WI38 (cell line): ENCODE measurements at regions not wholly inside any gene's neighbourhood (a gene's known extent, or its start where the extent isn't known, plus 50 kb on each side); places are given as distances from the start of the nearest gene placed in this dataset.

Source experiments
- H3K4me3 ChIP-seq: 2 replicates; pipeline ENCODE4 v1.5.1; 2011; ENCODE audit warnings: low read depth, mild to moderate bottlenecking, control low read depth, low read length
- CTCF ChIP-seq: IDR thresholded peaks from 2 replicates; pipeline ENCODE4 v1.5.1; 2012; ENCODE audit warnings: low read depth, mild to moderate bottlenecking, control low read depth, low read length

GRCh38 chr2:129480790-129481189 lies 498.7 kb upstream of the RAB6C start:
- no peak for TF ChIP-seq CTCF
- no peak overlapping the region for H3K4me3 ChIP-seq

DNA sequence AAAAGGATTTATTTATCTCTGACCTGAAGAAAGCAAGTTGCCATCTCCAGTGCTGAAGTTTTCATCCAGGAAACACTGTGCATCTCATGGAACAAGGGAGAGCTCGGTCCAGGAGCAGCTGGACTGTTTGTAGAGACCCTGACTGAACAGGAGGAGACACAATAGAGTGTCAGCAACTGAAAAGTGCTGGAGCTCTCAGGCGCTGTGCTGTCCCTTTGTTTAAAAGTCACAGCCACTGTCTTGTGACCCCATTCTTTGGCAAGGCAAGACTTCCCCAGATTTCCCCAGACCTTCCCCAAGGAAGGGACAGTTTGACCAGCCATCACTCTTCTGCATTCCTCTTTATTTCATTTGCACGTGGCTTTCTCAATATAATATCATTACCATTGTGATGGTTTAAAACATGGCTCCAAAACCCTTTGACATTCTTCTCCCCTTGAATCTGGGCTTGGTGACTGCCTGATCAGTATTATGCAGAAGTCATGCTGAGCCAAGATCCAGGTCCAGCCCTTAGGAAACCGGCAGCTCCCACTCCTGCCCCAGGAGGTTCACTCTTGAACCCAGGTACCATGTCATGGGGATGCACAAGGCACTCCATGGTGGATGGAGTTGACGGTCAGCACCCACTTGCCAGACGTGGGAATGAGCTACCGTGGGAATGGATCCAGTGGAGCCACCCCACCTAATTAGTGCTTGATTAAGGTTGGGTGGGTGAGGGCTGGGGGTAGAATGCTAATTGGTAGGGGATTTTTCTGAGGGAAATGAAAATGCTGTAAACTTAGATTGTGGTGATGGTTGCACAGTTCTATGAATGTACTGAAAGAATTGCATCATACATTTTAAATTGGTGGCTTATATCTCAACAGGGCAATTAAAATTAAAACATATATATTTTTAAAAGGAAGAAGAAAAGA lies 497.9 kb upstream of the RAB6C start:
- H3K4me3 ChIP-seq = no peak overlapping the region
- no peak for TF ChIP-seq CTCF

GRCh38 chr2:129482626-129483025 lies 496.8 kb upstream of the RAB6C start:
- H3K4me3 ChIP-seq = no peak overlapping the region
- TF ChIP-seq CTCF = no peak

DNA sequence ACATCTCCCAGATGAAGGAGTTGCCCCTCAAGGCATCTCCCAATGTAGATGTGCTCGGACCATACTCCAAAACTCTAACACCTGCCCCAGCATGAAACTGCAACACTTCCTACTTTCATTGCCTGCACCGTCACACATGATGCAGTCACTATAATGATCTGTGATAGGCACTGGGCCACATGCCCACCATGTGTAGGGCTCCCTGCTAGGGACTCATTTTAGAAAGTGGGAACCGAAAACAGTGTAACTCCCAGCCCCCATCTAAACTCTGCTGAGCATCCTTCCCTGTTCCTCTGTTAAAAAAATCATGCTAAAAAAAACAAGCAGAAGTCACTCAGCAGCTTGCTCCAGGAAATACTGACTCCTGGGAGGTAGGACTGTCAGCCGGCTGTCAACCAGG lies 496.1 kb upstream of the RAB6C start:
- H3K4me3 ChIP-seq = no peak overlapping the region
- no peak for TF ChIP-seq CTCF

DNA sequence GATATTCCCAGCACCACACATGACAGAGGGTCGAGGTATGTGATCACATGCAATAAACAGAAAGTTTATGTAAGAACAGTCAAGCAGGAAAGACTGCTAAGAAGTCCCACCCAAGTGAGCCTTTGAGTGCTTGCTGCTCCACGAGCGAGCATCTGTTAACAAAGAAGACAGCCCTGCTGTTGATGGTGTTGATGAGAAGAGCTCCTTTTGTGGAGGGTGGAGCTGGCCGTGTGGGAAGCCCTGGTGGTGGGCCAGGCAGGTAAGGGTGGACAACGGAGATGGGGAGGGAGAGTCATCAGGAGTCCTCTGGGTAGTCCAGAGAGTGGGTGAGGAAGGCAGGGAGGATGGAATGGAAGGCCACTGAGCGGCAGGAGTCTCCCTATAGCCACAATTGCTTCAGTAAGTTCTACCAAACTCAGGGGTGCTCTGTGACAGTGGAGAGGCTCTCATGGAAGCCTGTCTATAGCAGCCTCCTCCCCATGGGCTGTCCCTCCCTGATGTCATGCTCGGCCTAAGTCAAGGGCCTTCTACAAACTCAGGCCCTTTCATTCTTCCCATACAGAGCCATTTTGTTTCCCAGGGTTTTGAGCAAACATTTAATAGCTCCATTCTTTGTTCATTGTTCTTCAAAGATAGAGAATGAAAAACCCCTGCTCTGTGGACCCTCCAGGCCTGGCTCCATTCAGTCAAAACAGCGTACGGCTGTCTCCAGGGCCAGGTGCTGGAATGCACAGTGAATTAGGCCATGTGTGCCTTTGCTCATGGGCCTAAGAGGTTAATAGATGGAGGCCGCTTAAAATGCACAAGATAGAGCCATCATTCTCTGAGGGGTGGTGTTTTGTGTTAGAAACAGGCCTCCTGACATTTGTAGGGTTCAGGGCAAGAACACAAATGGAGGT lies 494.2 kb upstream of the RAB6C start:
- no peak for TF ChIP-seq CTCF

GRCh38 chr2:129488376-129488775 lies 491.1 kb upstream of the RAB6C start:
- H3K4me3 ChIP-seq = no peak overlapping the region
- TF ChIP-seq CTCF = no peak

More for the DNA sequence above, 494.2 kb upstream of the RAB6C start:
- H3K4me3 ChIP-seq = no peak overlapping the region

GRCh38 chr2:129490641-129491040 lies 488.8 kb upstream of the RAB6C start:
- H3K4me3 ChIP-seq = no peak overlapping the region
- TF ChIP-seq CTCF = no peak
